Neural cell (in vitro differentiated cells): ENCODE measurements at regions not wholly inside any gene's neighbourhood (a gene's known extent, or its start where the extent isn't known, plus 50 kb on each side); places are given as distances from the start of the nearest gene placed in this dataset.

Experiments used
- H2AFZ ChIP-seq: fragments of 200-600, 300-800 bp; sonication (generic), shearing (Covaris generic); 2 replicates; pipeline ENCODE4 v1.6.0; 2014; ENCODE audit warnings: low read depth, mild to moderate bottlenecking, antibody characterized with exemption, low read length, moderate library complexity
- H3F3A ChIP-seq: fragments of 200-600 bp; shearing (Covaris generic); 2 replicates; pipeline ENCODE4 v1.6.1; 2016; ENCODE audit warnings: mild to moderate bottlenecking, moderate library complexity, mixed read lengths, antibody characterized with exemption, low read length; ENCODE audit not compliant: insufficient read depth, poor library complexity, severe bottlenecking
- H3K27ac ChIP-seq: fragments of 200-600, 300-800 bp; sonication (generic), shearing (Covaris generic); 2 replicates; pipeline ENCODE4 v1.5.1; 2014; ENCODE audit warnings: mild to moderate bottlenecking, low read length, moderate library complexity
- H3K27me3 ChIP-seq: fragments of 300-800, 200-600 bp; sonication (generic), shearing (Covaris generic); 2 replicates; pipeline ENCODE4 v1.6.0; 2014; ENCODE audit warnings: mild to moderate bottlenecking, low read depth, low read length, moderate library complexity; ENCODE audit not compliant: insufficient read depth
- H3K36me3 ChIP-seq: fragments of 300-800, 200-600 bp; sonication (generic), shearing (Covaris generic); 2 replicates; pipeline ENCODE4 v1.5.1; 2014; ENCODE audit warnings: mild to moderate bottlenecking, antibody characterized with exemption, low read length, moderate library complexity; ENCODE audit not compliant: insufficient read depth
- H3K4me2 ChIP-seq: fragments of 300-800, 200-600 bp; sonication (generic), shearing (Covaris generic); 2 replicates; pipeline ENCODE4 v1.6.0; 2014; ENCODE audit warnings: mild to moderate bottlenecking, low read length
- H3K4me3 ChIP-seq: fragments of 300-800, 200-600 bp; sonication (generic), shearing (Covaris generic); 2 replicates; pipeline ENCODE4 v1.5.1; 2014; ENCODE audit warnings: mild to moderate bottlenecking, low read length, moderate library complexity
- H3K79me2 ChIP-seq: fragments of 200-600 bp; shearing (Covaris generic); replicated peaks from 2 replicates; pipeline ENCODE4 v1.6.0; 2014; ENCODE audit warnings: mild to moderate bottlenecking, low read length, moderate library complexity; ENCODE audit not compliant: insufficient read depth
- H3K9ac ChIP-seq: fragments of 300-800, 200-600 bp; sonication (generic), shearing (Covaris generic); 2 replicates; pipeline ENCODE4 v1.6.1; 2016; ENCODE audit warnings: mild to moderate bottlenecking, low read length, mixed read lengths
- H3K9me2 ChIP-seq: fragments of 200-600 bp; shearing (Covaris generic); 2 replicates; pipeline ENCODE4 v1.6.1; 2016; ENCODE audit warnings: mild to moderate bottlenecking, low read length, mixed read lengths; ENCODE audit not compliant: insufficient read depth
- H3K9me3 ChIP-seq: fragments of 200-600, 300-800 bp; sonication (generic), shearing (Covaris generic); 2 replicates; pipeline ENCODE4 v1.6.1; 2016; ENCODE audit warnings: mild to moderate bottlenecking, mixed run types, low read length, moderate library complexity, mixed read lengths
- H4K20me1 ChIP-seq: fragments of 200-600 bp; shearing (Covaris generic); 2 replicates; pipeline ENCODE4 v1.6.1; 2016; ENCODE audit warnings: mild to moderate bottlenecking, mixed run types; ENCODE audit not compliant: insufficient read depth
- CTCF ChIP-seq: fragments of 450-650 bp; IDR thresholded peaks from 2 replicates; pipeline ENCODE4 v1.5.1; 2014; ENCODE audit warnings: antibody characterized with exemption, mild to moderate bottlenecking, moderate library complexity; ENCODE audit not compliant: poor library complexity, severe bottlenecking
- EP300 ChIP-seq: fragments of 450-650 bp; conservative IDR thresholded peaks from 2 replicates; pipeline ENCODE4 v1.6.1; 2014; ENCODE audit warnings: antibody characterized with exemption, mild to moderate bottlenecking, moderate library complexity; ENCODE audit not compliant: poor library complexity, severe bottlenecking
- EZH2 ChIP-seq: fragments of 200-600, 300-800 bp; shearing (Covaris generic), sonication (generic); IDR thresholded peaks from 2 replicates; pipeline ENCODE4 v1.6.1; 2014; ENCODE audit warnings: antibody characterized with exemption, low read length, borderline replicate concordance, mild to moderate bottlenecking; ENCODE audit not compliant: insufficient read depth, poor library complexity, severe bottlenecking
- MXI1 ChIP-seq: fragments of 450-650 bp; conservative IDR thresholded peaks from 2 replicates; pipeline ENCODE4 v1.6.1; 2014; ENCODE audit warnings: antibody characterized with exemption, mild to moderate bottlenecking; ENCODE audit not compliant: poor library complexity, severe bottlenecking
- POLR2AphosphoS5 ChIP-seq: IDR thresholded peaks from 2 replicates; pipeline ENCODE4 v1.6.1; 2012
- RAD21 ChIP-seq: fragments of 450-650 bp; conservative IDR thresholded peaks from 2 replicates; pipeline ENCODE4 v1.6.1; 2014; ENCODE audit warnings: antibody characterized with exemption, mild to moderate bottlenecking, moderate library complexity
- REST ChIP-seq: IDR thresholded peaks from 2 replicates; pipeline ENCODE4 v1.6.1; 2012; ENCODE audit warnings: borderline replicate concordance
- SMC3 ChIP-seq: fragments of 450-650 bp; conservative IDR thresholded peaks from 2 replicates; pipeline ENCODE4 v1.6.1; 2014; ENCODE audit warnings: antibody characterized with exemption, mild to moderate bottlenecking, moderate library complexity; ENCODE audit not compliant: poor library complexity
- TAF1 ChIP-seq: IDR thresholded peaks from 2 replicates; pipeline ENCODE4 v1.6.1; 2012; ENCODE audit warnings: low read depth

- Histone ChIP-seq H3K27ac (no peak overlapping the region), H3K4me2 (no peak overlapping the region)
- TF ChIP-seq POLR2AphosphoS5 (no peak), MXI1 (no peak), EZH2 (no peak), CTCF (no peak), REST (no peak)
Measured at GRCh38 chr20:62562831-62563230, 79.5 kb upstream of the SLCO4A1 start.

GRCh38 chr20:62563561-62563960, 78.7 kb upstream of the SLCO4A1 start:
- TF ChIP-seq EP300 (no peak), MXI1 (no peak), RAD21 (no peak), POLR2AphosphoS5 (no peak), CTCF (no peak), EZH2 (no peak), TAF1 (no peak), SMC3 (no peak), REST (no peak)
- no peak overlapping the region for H3K4me2 ChIP-seq
- no peaks in the 10 kb centered on the region for H3K9me2 ChIP-seq

More at GRCh38 chr20:62562831-62563230, 79.5 kb upstream of the SLCO4A1 start:
- Histone ChIP-seq H3K36me3 (no peaks in the 10 kb centered on the region), H3K9ac (no peak overlapping the region), H2AFZ (no peak overlapping the region), H3K9me2 (no peaks in the 10 kb centered on the region), H3K4me3 (no peak overlapping the region), H3K27me3 (no peaks in the 10 kb centered on the region), H3K79me2 (no peaks in the 10 kb centered on the region), H4K20me1 (no peaks in the 10 kb centered on the region), H3F3A (no peaks in the 10 kb centered on the region), H3K9me3 (no peaks in the 10 kb centered on the region)

More at GRCh38 chr20:62563561-62563960, 78.7 kb upstream of the SLCO4A1 start:
- Histone ChIP-seq H3K27ac (no peak overlapping the region), H3K36me3 (no peaks in the 10 kb centered on the region), H3K9me3 (no peaks in the 10 kb centered on the region), H3K9ac (no peak overlapping the region), H2AFZ (no peak overlapping the region), H3K4me3 (no peak overlapping the region), H3F3A (no peaks in the 10 kb centered on the region), H4K20me1 (no peaks in the 10 kb centered on the region), H3K27me3 (no peaks in the 10 kb centered on the region), H3K79me2 (no peaks in the 10 kb centered on the region)
